Jurkat, Clone E6-1 (cell line): ENCODE measurements at regions not wholly inside any gene's neighbourhood (a gene's known extent, or its start where the extent isn't known, plus 50 kb on each side); places are given as distances from the start of the nearest gene placed in this dataset.
"Not testable (repeated sequence)": the region's sequence is repeated elsewhere in the genome, so short reads cannot be mapped to it uniquely, and the experiment has no call there.

Experiments
- DNase-seq: peaks from one replicate; pipeline ENCODE4 v3.0.0-alpha.2; 2011; ENCODE audit warnings: low read depth, low spot score
- H3K4me3 ChIP-seq: 2 replicates; pipeline ENCODE4 v1.5.1; 2011; ENCODE audit warnings: mild to moderate bottlenecking, low read length, control low read depth, moderate library complexity

DNA sequence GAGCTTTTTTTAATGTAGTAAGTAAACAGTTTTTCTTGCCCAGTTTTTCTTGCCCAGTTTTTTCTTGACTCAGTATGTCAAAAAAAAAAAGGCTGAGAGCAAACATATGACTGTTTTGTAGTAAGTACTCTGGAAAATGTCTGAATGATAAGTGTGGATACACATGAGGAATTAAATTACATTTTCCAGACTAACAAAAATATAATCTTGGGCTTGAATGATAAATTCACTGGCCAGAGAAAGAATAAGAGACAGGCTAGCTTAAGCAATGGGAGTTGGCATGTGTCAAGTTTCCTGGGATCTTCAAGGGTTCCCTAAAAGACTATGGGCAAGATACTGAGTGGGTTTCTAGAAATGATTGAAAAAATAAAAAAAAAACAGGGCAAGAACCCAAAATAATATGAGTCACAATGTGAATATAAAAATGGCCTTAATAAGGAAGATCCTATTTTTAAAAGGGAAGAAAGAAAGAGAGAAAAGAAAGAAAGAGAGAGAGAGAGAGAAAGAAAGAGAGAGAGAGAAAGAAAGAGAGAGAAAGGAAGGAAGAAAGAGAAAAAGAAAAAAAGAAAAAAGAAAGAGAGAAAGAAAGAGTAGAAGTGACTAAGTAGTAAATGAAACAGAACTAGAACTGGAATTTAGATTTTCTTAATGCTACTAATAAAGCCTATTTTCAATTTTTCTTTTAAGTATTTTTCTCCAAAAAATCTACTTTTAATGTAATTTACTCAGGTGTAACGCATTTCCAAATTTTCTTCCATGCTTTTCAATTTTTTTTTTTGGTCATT lies 60.2 kb downstream of the TFPI2 start:
- DNase-seq, result no peak
- no peak overlapping the region for H3K4me3 ChIP-seq

- no peak overlapping the region for H3K4me3 ChIP-seq
- DNase-seq, result no peak
These were observed 62.3 kb downstream of the TFPI2 start for GRCh38 chr7:93828260-93828659.

GRCh38 chr7:93823621-93824020 lies 66.9 kb downstream of the TFPI2 start:
- H3K4me3 ChIP-seq, result no peak overlapping the region
- no peak for DNase-seq

DNA sequence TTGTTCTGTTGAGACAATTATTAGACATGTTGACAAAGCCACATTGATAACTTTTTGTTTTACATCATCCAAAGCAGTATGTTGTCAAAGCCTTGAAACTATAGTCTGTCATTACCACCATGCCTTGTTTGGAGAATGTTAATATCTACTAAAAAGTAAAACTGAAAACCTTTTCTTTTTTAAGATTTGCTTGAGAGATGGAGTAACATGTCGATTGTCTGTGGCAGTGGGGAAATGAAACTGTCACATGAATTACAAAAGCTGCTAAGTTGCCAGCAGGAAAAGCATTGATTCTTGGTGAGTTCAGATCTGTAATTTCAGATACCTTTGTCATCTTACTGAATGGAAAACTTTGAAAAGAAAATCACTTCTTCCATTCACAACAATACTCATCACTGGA lies 69.1 kb downstream of the TFPI2 start:
- DNase-seq, result no peak
- H3K4me3 ChIP-seq, result no peak overlapping the region

- DNase-seq, result no peak
- no peak overlapping the region for H3K4me3 ChIP-seq
These were observed 70.9 kb downstream of the TFPI2 start for GRCh38 chr7:93819699-93820098.

DNA sequence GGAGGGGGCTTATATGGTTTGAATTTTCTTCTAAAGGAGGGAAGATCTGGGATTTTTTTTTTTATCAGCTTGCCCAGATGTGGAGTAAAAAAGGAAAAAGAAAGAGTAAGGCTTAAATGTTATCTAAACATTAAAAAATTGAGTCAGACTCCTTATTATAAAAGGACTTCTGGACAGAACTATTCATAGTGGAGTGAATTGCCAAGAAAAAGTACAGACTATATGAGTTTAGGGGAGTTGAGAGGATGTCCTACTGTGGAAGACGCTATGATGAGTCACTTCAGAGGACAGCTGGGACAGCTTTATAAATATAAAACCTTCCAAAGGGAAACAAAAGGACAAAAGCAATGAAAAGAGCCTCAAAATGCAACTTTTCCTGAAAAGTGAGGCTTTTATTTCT lies 73.0 kb downstream of the TFPI2 start:
- H3K4me3 ChIP-seq, result no peak overlapping the region
- no peak for DNase-seq

DNA sequence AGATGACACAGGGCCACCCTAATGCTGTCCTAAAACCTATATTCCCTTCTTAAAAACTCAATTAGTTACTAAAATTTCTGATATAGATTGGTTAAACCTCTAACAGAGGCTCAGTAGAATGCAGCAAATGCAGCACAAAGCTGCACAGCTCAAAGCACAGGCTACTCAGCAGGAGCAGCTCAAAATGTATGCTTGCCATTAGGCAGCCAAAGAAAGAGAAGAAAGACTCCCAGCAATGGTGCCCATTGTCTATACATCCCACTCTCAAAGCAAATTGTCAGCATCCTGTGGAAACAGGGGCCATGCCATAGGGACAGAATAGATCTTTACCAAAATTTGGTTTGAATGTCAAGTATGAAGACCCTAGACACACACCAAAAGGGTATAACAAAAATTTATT lies 73.5 kb downstream of the TFPI2 start:
- no peak overlapping the region for H3K4me3 ChIP-seq
- no peak for DNase-seq

GRCh38 chr7:93813514-93813913 lies 77.0 kb downstream of the TFPI2 start:
- no peak for DNase-seq
- H3K4me3 ChIP-seq, result no peak overlapping the region

- DNase-seq, result no peak
- no peak overlapping the region for H3K4me3 ChIP-seq
These were observed 78.5 kb downstream of the TFPI2 start for GRCh38 chr7:93812061-93812460.

DNA sequence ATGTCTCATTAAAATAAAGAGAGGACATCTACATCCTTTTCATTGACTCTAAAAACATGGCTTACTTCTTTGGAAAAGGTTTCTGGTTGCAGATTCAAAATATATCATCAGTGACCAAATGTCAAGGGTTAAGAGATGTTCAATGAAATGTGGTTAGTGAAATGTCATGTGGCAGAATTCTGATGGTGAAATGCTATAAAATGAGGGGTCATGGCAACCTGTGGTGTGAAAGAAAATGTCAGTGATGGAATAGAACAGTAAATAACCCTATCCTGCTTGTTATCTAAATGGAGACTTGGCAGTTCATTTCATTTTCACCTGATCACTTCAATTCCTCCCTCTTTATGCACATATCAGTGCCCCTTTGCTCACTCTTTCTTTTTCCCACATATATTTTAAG lies 79.4 kb downstream of the TFPI2 start:
- DNase-seq, result no peak

GRCh38 chr7:93810561-93810960 lies 80.0 kb downstream of the TFPI2 start:
- DNase-seq, result no peak
- H3K4me3 ChIP-seq, result no peak overlapping the region

More for the DNA sequence above, 79.4 kb downstream of the TFPI2 start:
- no peak overlapping the region for H3K4me3 ChIP-seq

DNA sequence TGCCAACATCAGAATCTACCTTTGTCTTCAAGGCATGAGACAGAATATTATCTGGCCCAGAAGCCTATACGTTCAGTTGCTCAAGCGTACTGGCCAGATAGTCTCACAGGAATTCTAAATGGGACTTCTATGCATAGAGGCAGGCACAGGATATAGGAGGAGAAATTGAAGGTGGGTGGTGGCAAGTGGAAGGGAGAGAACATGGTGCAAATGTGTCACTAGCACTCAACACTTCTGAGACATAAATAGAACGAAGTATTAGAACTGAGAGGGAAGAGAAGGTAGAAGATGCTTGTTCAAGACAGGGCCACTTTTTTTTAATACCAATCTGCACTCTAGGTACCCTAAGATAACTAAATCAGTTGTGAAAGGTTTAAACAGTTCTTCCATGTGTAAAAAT lies 85.8 kb downstream of the TFPI2 start:
- no peak for DNase-seq
- no peak overlapping the region for H3K4me3 ChIP-seq

DNA sequence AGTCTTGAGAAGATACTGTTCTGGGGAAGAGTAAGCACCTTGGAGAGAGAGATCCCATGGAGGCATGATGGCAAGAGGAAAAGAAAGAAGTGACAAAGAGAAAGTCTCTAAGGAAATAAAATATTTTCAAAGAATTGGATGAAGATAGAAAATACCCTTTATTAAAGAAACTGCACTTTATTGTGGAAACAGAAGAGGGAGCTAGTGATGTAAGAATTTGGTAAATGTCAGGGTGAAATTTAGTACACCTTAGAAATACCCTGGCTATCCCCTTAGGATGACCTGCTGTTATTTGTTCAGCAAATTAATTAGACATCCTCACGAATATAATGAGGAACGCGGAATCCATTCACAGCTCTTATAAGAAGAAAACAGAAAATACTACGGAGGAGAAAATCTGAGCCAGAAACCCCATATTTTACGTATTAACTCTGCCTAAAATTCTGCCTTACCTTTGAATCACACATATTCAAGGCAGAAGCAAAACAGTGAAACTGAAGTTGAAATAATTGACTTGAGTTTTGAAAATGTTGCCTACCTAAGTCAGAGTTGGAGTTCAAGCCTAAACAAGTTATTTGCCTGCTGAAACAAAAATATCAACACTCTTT lies 90.7 kb downstream of the TFPI2 start:
- no peak for DNase-seq

GRCh38 chr7:93793084-93793697 lies 97.4 kb downstream of the TFPI2 start:
- H3K4me3 ChIP-seq, DNase-seq: not testable (repeated sequence)

More for the DNA sequence above, 90.7 kb downstream of the TFPI2 start:
- no peak overlapping the region for H3K4me3 ChIP-seq

DNA sequence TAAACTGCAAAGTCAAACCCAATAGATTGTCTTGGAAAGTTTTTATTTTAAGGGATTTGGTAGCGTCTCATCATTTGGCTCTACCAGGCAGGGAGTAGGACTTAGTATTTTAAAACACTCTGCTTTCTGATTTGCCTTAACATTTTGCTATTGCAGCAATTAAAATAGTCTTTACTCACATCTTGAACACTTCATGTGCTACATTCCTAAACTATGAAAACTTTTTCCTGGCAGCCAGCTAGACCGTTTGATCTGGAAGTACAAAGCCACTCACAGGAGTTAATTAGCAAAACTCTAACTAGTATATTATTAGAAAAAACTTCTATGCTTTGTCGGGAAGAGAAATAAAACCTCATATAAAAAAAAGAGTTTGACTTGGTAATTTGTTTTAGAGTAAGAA lies 111.4 kb downstream of the TFPI2 start:
- no peak overlapping the region for H3K4me3 ChIP-seq
- DNase-seq, result no peak

DNA sequence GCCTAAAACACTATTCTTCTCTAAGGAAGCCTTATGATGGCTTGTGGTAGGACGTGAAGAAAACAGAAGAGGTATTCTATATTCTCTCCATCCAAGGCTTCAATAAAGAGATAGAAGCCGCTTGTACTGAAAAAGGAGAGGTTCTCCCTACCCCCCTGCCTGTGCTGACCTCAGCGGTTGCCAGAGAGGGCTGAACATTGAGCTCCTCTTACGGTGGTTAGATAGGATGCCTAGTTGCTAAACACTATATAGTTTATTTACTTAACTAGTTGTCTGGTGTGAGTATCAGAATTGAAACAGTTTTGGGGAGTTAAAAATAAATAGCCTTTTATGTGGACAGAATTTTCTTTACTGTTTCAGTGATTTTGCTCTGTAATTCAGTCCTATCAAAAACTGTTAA lies 112.2 kb downstream of the TFPI2 start:
- no peak overlapping the region for H3K4me3 ChIP-seq
- no peak for DNase-seq

DNA sequence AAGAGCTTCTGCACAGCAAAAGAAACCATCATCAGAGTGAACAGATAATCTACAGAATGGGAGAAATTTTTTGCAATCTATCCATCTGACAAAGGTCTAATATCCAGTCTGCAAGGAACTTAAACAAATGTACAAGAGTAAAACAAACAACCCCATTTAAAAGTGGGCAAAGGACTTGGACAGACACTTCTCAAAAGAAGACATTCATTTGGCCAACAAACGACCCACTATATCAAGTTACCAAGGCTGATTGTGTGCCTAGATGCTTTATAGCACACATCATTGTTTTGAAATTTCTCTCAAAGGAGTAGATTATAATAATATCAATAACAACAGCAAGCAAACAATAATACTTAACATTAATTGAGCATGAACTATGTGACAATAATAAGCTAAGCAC lies 117.1 kb downstream of the TFPI2 start:
- H3K4me3 ChIP-seq, result no peak overlapping the region
- no peak for DNase-seq

DNA sequence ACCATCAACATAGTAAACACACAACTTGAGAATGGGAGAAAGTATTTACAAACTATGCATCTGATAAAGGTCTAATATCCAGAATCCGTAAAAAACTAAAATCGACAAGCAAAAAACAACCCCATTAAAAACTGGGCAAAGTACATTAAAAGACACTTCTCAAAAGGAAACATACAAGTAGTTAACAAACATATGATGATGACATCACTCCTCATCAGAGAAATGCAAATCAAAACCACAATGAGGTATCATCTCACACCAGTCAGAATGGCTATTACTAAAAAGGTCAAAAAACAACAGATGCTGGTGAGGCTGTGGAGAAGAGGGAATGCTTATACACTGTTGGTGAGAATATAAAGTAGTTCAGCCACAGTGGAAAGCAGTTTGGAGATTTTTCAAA lies 125.1 kb downstream of the TFPI2 start:
- no peak overlapping the region for H3K4me3 ChIP-seq
- DNase-seq, result no peak

GRCh38 chr7:93758631-93759030 lies 131.9 kb downstream of the TFPI2 start:
- DNase-seq, result no peak

GRCh38 chr7:93757426-93757825 lies 133.1 kb downstream of the TFPI2 start:
- no peak for DNase-seq
- no peak overlapping the region for H3K4me3 ChIP-seq

More at GRCh38 chr7:93758631-93759030, 131.9 kb downstream of the TFPI2 start:
- H3K4me3 ChIP-seq, result no peak overlapping the region
